ENCODE measurements at regions not wholly inside any gene's neighbourhood (a gene's known extent, or its start where the extent isn't known, plus 50 kb on each side); places are given as distances from the start of the nearest gene placed in this dataset.

- H3K27me3 Mint-ChIP-seq (ENCODE audit: low read depth in 3 of 3) = peaks cover 0 to 2% (median 1%) of the 10 kb centered on the region in 3 donors
- TF ChIP-seq CTCF (IDR thresholded peaks at IDR 0.05) = no peak
Observed at GRCh38 chr6:1125297-1125696, 186.6 kb upstream of the FOXQ1 start.

GRCh38 chr6:1124885-1125284 lies 187.0 kb upstream of the FOXQ1 start:
- Mint-ChIP-seq H3K27me3 (ENCODE audit: low read depth in 3 of 3) (peaks cover 0 to 2% (median 1%) of the 10 kb centered on the region in 3 donors), H3K4me3 (no peak overlapping the region), H3K36me3 (no peaks in the 10 kb centered on the region), H3K9me3 (peaks cover 0 to 6% (median 2%) of the 10 kb centered on the region in 7 donors), H3K4me1 (no peaks in the 10 kb centered on the region), H3K27ac (no peak overlapping the region)
- intact Hi-C loops (cut with micrococcal nuclease) = no loop called here
- Histone ChIP-seq H2AFZ (ENCODE audit: insufficient read depth, low read depth, low read length, poor library complexity, severe bottlenecking) (no peak overlapping the region), H3K4me2 (replicated peaks; ENCODE audit: extremely low read depth, low read length, poor library complexity, severe bottlenecking) (no peak overlapping the region), H3K36me3 (replicated peaks in 1 of 2; ENCODE audit: control insufficient read depth in 1 of 2, insufficient read depth in 2 of 2, low read length in 2 of 2) (no peaks in the 10 kb centered on the region), H3K27me3 (ENCODE audit: control insufficient read depth in 2 of 2, insufficient read depth in 2 of 2, low read length in 2 of 2) (no peaks in the 10 kb centered on the region), H3K4me3 (replicated peaks in 1 of 3; ENCODE audit: low read depth in 2 of 3, low read length in 3 of 3) (no peak overlapping the region), H4K20me1 (ENCODE audit: insufficient read depth, low read length) (no peaks in the 10 kb centered on the region), H3K79me2 (ENCODE audit: insufficient read depth, low read length) (no peaks in the 10 kb centered on the region), H3K9ac (ENCODE audit: insufficient read depth, low read length, poor library complexity, severe bottlenecking) (no peak overlapping the region), H3K27ac (ENCODE audit: low read depth in 1 of 2, low read length in 2 of 2) (no peak overlapping the region), H3K4me1 (ENCODE audit: control insufficient read depth in 1 of 2, insufficient read depth in 2 of 2, low read length in 2 of 2) (no peaks in the 10 kb centered on the region), H3K9me3 (replicated peaks in 1 of 2; ENCODE audit: control insufficient read depth in 1 of 2, insufficient read depth in 1 of 2, low read length in 2 of 2) (peaks cover 0 to 7% of the 10 kb centered on the region in 2 donors)
- TF ChIP-seq CTCF (IDR thresholded peaks at IDR 0.05) = no peak
- WGBS (ENCODE audit: insufficient coverage) = no CpG with 5 or more reads among the region's 6 CpGs
- DNase-seq = no peak

More at GRCh38 chr6:1125297-1125696, 186.6 kb upstream of the FOXQ1 start:
- Mint-ChIP-seq H3K27ac (peak overlapping the region in 1 of 7 donors; percentile 11), H3K36me3 (no peaks in the 10 kb centered on the region), H3K9me3 (peaks cover 0 to 6% (median 2%) of the 10 kb centered on the region in 7 donors), H3K4me1 (no peaks in the 10 kb centered on the region), H3K4me3 (no peak overlapping the region)
- H3K9ac ChIP-seq (ENCODE audit: insufficient read depth, low read length, poor library complexity, severe bottlenecking) = no peak overlapping the region
- H3K9me3 ChIP-seq (replicated peaks in 1 of 2; ENCODE audit: control insufficient read depth in 1 of 2, insufficient read depth in 1 of 2, low read length in 2 of 2) = peaks cover 0 to 7% of the 10 kb centered on the region in 2 donors
- no peak overlapping the region for H3K4me3 ChIP-seq (replicated peaks in 1 of 3; ENCODE audit: low read depth in 2 of 3, low read length in 3 of 3)
- H2AFZ ChIP-seq (ENCODE audit: insufficient read depth, low read depth, low read length, poor library complexity, severe bottlenecking) = no peak overlapping the region
- no peak for DNase-seq
- no peaks in the 10 kb centered on the region for H4K20me1 ChIP-seq (ENCODE audit: insufficient read depth, low read length)
- H3K4me1 ChIP-seq (ENCODE audit: control insufficient read depth in 1 of 2, insufficient read depth in 2 of 2, low read length in 2 of 2) = no peaks in the 10 kb centered on the region
- H3K27me3 ChIP-seq (ENCODE audit: control insufficient read depth in 2 of 2, insufficient read depth in 2 of 2, low read length in 2 of 2) = no peaks in the 10 kb centered on the region
- H3K4me2 ChIP-seq (replicated peaks; ENCODE audit: extremely low read depth, low read length, poor library complexity, severe bottlenecking) = no peak overlapping the region
- H3K36me3 ChIP-seq (replicated peaks in 1 of 2; ENCODE audit: control insufficient read depth in 1 of 2, insufficient read depth in 2 of 2, low read length in 2 of 2) = no peaks in the 10 kb centered on the region
- no peak overlapping the region for H3K27ac ChIP-seq (ENCODE audit: low read depth in 1 of 2, low read length in 2 of 2)
- H3K79me2 ChIP-seq (ENCODE audit: insufficient read depth, low read length) = no peaks in the 10 kb centered on the region
- intact Hi-C loops (cut with micrococcal nuclease) = no loop called here
- 90% methylated on average over 6 of the region's 8 CpGs for WGBS (ENCODE audit: insufficient coverage)
